ENCODE measurements at regions not wholly inside any gene's neighbourhood (a gene's known extent, or its start where the extent isn't known, plus 50 kb on each side); places are given as distances from the start of the nearest gene placed in this dataset.

GRCh38 chr4:1490011-1490653 is 83.9 kb upstream of the NKX1-1 start:
- no peaks in the 10 kb centered on the region for H3K4me1 Mint-ChIP-seq
- DNase-seq (no peak), ATAC-seq (ENCODE audit: low read depth) (no peak)
- Histone ChIP-seq H3K27ac (ENCODE audit: low read length in 2 of 2) (no peak overlapping the region), H2AFZ (ENCODE audit: insufficient read depth, low read depth, low read length, poor library complexity, severe bottlenecking) (no peak overlapping the region), H3K79me2 (ENCODE audit: control insufficient read depth, insufficient read depth, low read length) (no peaks in the 10 kb centered on the region), H4K20me1 (ENCODE audit: control insufficient read depth, insufficient read depth, low read length, poor library complexity, severe bottlenecking) (no peaks in the 10 kb centered on the region), H3K4me1 (ENCODE audit: control insufficient read depth in 2 of 2, insufficient read depth in 2 of 2, low read length in 2 of 2) (no peaks in the 10 kb centered on the region), H3K9ac (ENCODE audit: low read length) (no peak overlapping the region), H3K27me3 (replicated peaks in 1 of 4; ENCODE audit: control extremely low read depth in 1 of 4, control insufficient read depth in 3 of 4, insufficient read depth in 4 of 4, low read length in 3 of 4) (peaks cover 0 to 3% (median 0%) of the 10 kb centered on the region in 4 experiments), H3K36me3 (replicated peaks in 1 of 2; ENCODE audit: control extremely low read depth in 1 of 2, control insufficient read depth in 1 of 2, extremely low read depth in 1 of 2, insufficient read depth in 2 of 2, low read length in 1 of 2) (no peaks in the 10 kb centered on the region), H3K4me2 (replicated peaks; ENCODE audit: low read depth, low read length, poor library complexity, severe bottlenecking) (no peak overlapping the region), H3K4me3 (ENCODE audit: control extremely low read depth in 1 of 5, extremely low read depth in 1 of 5, insufficient read depth in 1 of 5, low read depth in 2 of 5, low read length in 4 of 5) (no peak overlapping the region), H3K9me3 (ENCODE audit: control extremely low read depth in 1 of 3, control insufficient read depth in 2 of 3, insufficient read depth in 1 of 3, low read length in 2 of 3) (peaks cover 0 to 43% (median 13%) of the 10 kb centered on the region in 3 donors)
- intact Hi-C loops (cut with micrococcal nuclease), result no loop called here
- H3K27me3 Mint-ChIP-seq, result peaks cover 7% of the 10 kb centered on the region
- peaks cover 8% of the 10 kb centered on the region for H3K9me3 Mint-ChIP-seq (ENCODE audit: insufficient read depth)
- no peak overlapping the region for H3K4me3 Mint-ChIP-seq
- WGBS (ENCODE audit: insufficient coverage), result 92% methylated on average over 22 of the region's 32 CpGs
- no peak overlapping the region for H3K27ac Mint-ChIP-seq
- no peak for TF ChIP-seq EZH2 (IDR thresholded peaks at IDR 0.05; ENCODE audit: borderline replicate concordance, insufficient read depth, low read depth, low read length, poor library complexity, severe bottlenecking)
- TF ChIP-seq CTCF (IDR thresholded peaks at IDR 0.05), result no peak
- POLR2A ChIA-PET, result no interaction called here
- CTCF ChIA-PET, result no interaction called here

DNA sequence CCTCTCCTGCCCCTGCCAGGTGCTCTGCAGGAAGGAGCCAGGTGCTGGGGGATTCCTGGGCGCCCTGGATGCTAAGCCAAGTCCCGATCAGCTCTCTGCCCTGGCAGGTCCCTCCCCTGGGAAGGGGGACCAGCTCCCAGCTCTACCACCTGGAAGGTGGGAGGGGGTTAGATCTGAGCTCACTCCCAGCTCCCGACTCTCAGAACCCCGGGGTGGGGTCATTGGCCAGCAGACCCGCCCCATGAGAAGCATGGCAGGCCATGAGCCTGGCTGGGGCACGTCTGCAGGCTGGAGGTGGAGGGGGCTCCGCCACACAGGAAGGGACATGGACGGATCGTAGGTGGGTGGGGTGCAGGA is 83.4 kb upstream of the NKX1-1 start:
- H3K27me3 ChIP-seq (replicated peaks in 1 of 4; ENCODE audit: control extremely low read depth in 1 of 4, control insufficient read depth in 3 of 4, insufficient read depth in 4 of 4, low read length in 3 of 4), result peaks cover 0 to 3% (median 0%) of the 10 kb centered on the region in 4 experiments
- no peaks in the 10 kb centered on the region for H3K36me3 ChIP-seq (replicated peaks in 1 of 2; ENCODE audit: control extremely low read depth in 1 of 2, control insufficient read depth in 1 of 2, extremely low read depth in 1 of 2, insufficient read depth in 2 of 2, low read length in 1 of 2)

More for the DNA sequence above, 83.4 kb upstream of the NKX1-1 start:
- Mint-ChIP-seq H3K9me3 (ENCODE audit: insufficient read depth) (peaks cover 10% of the 10 kb centered on the region), H3K4me1 (no peaks in the 10 kb centered on the region), H3K4me3 (no peak overlapping the region), H3K27me3 (peaks cover 6% of the 10 kb centered on the region), H3K27ac (no peak overlapping the region)
- no peak for DNase-seq
- TF ChIP-seq EZH2 (IDR thresholded peaks at IDR 0.05; ENCODE audit: borderline replicate concordance, insufficient read depth, low read depth, low read length, poor library complexity, severe bottlenecking) (no peak), CTCF (IDR thresholded peaks at IDR 0.05) (no peak)
- ChIA-PET POLR2A (no interaction called here), CTCF (no interaction called here)
- Histone ChIP-seq H4K20me1 (ENCODE audit: control insufficient read depth, insufficient read depth, low read length, poor library complexity, severe bottlenecking) (no peaks in the 10 kb centered on the region), H3K4me1 (ENCODE audit: control insufficient read depth in 2 of 2, insufficient read depth in 2 of 2, low read length in 2 of 2) (no peaks in the 10 kb centered on the region), H3K9ac (ENCODE audit: low read length) (no peak overlapping the region), H3K4me2 (replicated peaks; ENCODE audit: low read depth, low read length, poor library complexity, severe bottlenecking) (no peak overlapping the region), H3K27ac (ENCODE audit: low read length in 2 of 2) (no peak overlapping the region), H3K4me3 (ENCODE audit: control extremely low read depth in 1 of 5, extremely low read depth in 1 of 5, insufficient read depth in 1 of 5, low read depth in 2 of 5, low read length in 4 of 5) (no peak overlapping the region), H3K9me3 (ENCODE audit: control extremely low read depth in 1 of 3, control insufficient read depth in 2 of 3, insufficient read depth in 1 of 3, low read length in 2 of 3) (peaks cover 0 to 48% (median 18%) of the 10 kb centered on the region in 3 donors), H3K79me2 (ENCODE audit: control insufficient read depth, insufficient read depth, low read length) (no peaks in the 10 kb centered on the region), H2AFZ (ENCODE audit: insufficient read depth, low read depth, low read length, poor library complexity, severe bottlenecking) (no peak overlapping the region)
- no peak for ATAC-seq (ENCODE audit: low read depth)
- intact Hi-C loops (cut with micrococcal nuclease), result no loop called here
- 81% methylated on average over 5 of the region's 9 CpGs for WGBS (ENCODE audit: insufficient coverage)
